OCI-LY7 (cell line): ENCODE measurements at regions not wholly inside any gene's neighbourhood (a gene's known extent, or its start where the extent isn't known, plus 50 kb on each side); places are given as distances from the start of the nearest gene placed in this dataset.

ENCODE experiments used
- BruUV-seq: library from RNA; stranded (reverse); fragments of 400-500 nt; replicated peaks from 2 replicates; lab custom pipeline; 2021; lab: Mats Ljungman, UMichigan
- CTCF ChIA-PET: fragments of 300-600 bp; sonication (Branson Sonifier 250); formaldehyde crosslinking; loops from one replicate; lab custom pipeline; 2022; ENCODE audit warnings: antibody characterized with exemption; ENCODE audit not compliant: unreplicated experiment; lab: Charles Lee
- POLR2A ChIA-PET: fragments of 300-600 bp; sonication (Branson Sonifier 250); formaldehyde crosslinking; loops from one replicate; lab custom pipeline; 2022; ENCODE audit warnings: antibody characterized with exemption; lab: Charles Lee
- DNase-seq: peaks from one replicate; pipeline ENCODE4 v3.0.0-alpha.2; 2015; ENCODE audit warnings: low spot score
- H2AFZ ChIP-seq: fragments of 200-600 bp; sonication (generic), shearing (Covaris generic); 2 replicates; pipeline ENCODE4 v1.6.1; 2014; ENCODE audit warnings: mild to moderate bottlenecking, antibody characterized with exemption, low read length, moderate library complexity
- H3K27ac ChIP-seq: fragments of 200-600 bp; sonication (generic); 2 replicates; pipeline ENCODE4 v1.5.1; 2014; ENCODE audit warnings: mixed run types, low read depth, mild to moderate bottlenecking, moderate library complexity, low read length, inconsistent platforms; ENCODE audit not compliant: poor library complexity, severe bottlenecking
- H3K36me3 ChIP-seq: fragments of 200-600 bp; sonication (generic); 2 replicates; pipeline ENCODE4 v1.6.1; 2014; ENCODE audit warnings: mild to moderate bottlenecking, antibody characterized with exemption, low read length, moderate library complexity, mixed read lengths; ENCODE audit not compliant: insufficient read depth
- H3K4me1 ChIP-seq: fragments of 200-600 bp; sonication (generic); 2 replicates; pipeline ENCODE4 v1.5.1; 2014; ENCODE audit warnings: mild to moderate bottlenecking, low read length; ENCODE audit not compliant: insufficient read depth, poor library complexity, severe bottlenecking
- H3K4me2 ChIP-seq: fragments of 200-600 bp; sonication (generic); 2 replicates; pipeline ENCODE4 v1.6.1; 2014; ENCODE audit warnings: mild to moderate bottlenecking, low read length
- H3K4me3 ChIP-seq: fragments of 200-600 bp; sonication (generic); 2 replicates; pipeline ENCODE4 v1.5.1; 2014; ENCODE audit warnings: mild to moderate bottlenecking, low read depth, low read length; ENCODE audit not compliant: poor library complexity, severe bottlenecking
- H3K79me2 ChIP-seq: fragments of 200-600 bp; sonication (generic); 2 replicates; pipeline ENCODE4 v1.6.1; 2016; ENCODE audit warnings: low read depth, mild to moderate bottlenecking, low read length, moderate library complexity, mixed read lengths; ENCODE audit not compliant: insufficient read depth
- H3K9me2 ChIP-seq: fragments of 200-600 bp; sonication (generic); 2 replicates; pipeline ENCODE4 v1.6.1; 2016; ENCODE audit warnings: mild to moderate bottlenecking, low read length, mixed read lengths; ENCODE audit not compliant: insufficient read depth
- H3K9me3 ChIP-seq: fragments of 200-600 bp; sonication (generic); 2 replicates; pipeline ENCODE4 v1.6.1; 2014; ENCODE audit warnings: mild to moderate bottlenecking, mixed run types, low read length, mixed read lengths
- H4K20me1 ChIP-seq: fragments of 200-600 bp; sonication (generic); 2 replicates; pipeline ENCODE4 v1.6.1; 2014; ENCODE audit warnings: mild to moderate bottlenecking, antibody characterized with exemption, low read length, moderate library complexity, mixed read lengths; ENCODE audit not compliant: insufficient read depth
- CTCF ChIP-seq: fragments of 200-600 bp; sonication (generic); conservative IDR thresholded peaks from 2 replicates; pipeline ENCODE4 v1.5.1; 2014; ENCODE audit warnings: mild to moderate bottlenecking, antibody characterized with exemption, low read length, moderate library complexity, mixed read lengths
- EZH2phosphoT487 ChIP-seq: fragments of 200-600 bp; sonication (generic); IDR thresholded peaks from 2 replicates; pipeline ENCODE4 v1.6.1; 2018; ENCODE audit warnings: low read depth, borderline replicate concordance, mild to moderate bottlenecking, mixed run types, antibody characterized with exemption, low read length, moderate library complexity, mixed read lengths
- intact Hi-C: fragments of 100-400 bp; cut with micrococcal nuclease; formaldehyde crosslinking; loops from one replicate; pipeline ENCODE4 v1.10.0; 2022; ENCODE audit not compliant: unreplicated experiment

GRCh38 chr12:24240707-24241106 is 291.2 kb upstream of the SOX5 start:
- H3K36me3 ChIP-seq = no peaks in the 10 kb centered on the region
- no peak overlapping the region for H3K4me2 ChIP-seq
- H3K9me3 ChIP-seq = no peaks in the 10 kb centered on the region
- H3K4me1 ChIP-seq = no peaks in the 10 kb centered on the region
- no peak overlapping the region for H3K27ac ChIP-seq
- BruUV-seq = no TSS peak
- POLR2A ChIA-PET = interaction anchor here (0.8 kb wide), 1 partner anchor 510 kb away, joined by 3 read pairs; no protein-coding TSS in a partner anchor
- H3K79me2 ChIP-seq = no peaks in the 10 kb centered on the region
- no peak for DNase-seq
- intact Hi-C loops = no loop called here
- CTCF ChIA-PET = no interaction called here
- no peaks in the 10 kb centered on the region for H3K9me2 ChIP-seq
- TF ChIP-seq EZH2phosphoT487 = no peak
- no peak for TF ChIP-seq CTCF
- H2AFZ ChIP-seq = no peak overlapping the region
- no peak overlapping the region for H3K4me3 ChIP-seq
- H4K20me1 ChIP-seq = no peaks in the 10 kb centered on the region

- Histone ChIP-seq H3K4me2 (no peak overlapping the region), H3K9me3 (no peaks in the 10 kb centered on the region), H3K4me1 (no peaks in the 10 kb centered on the region), H4K20me1 (no peaks in the 10 kb centered on the region), H3K4me3 (no peak overlapping the region), H3K27ac (no peak overlapping the region), H3K9me2 (no peaks in the 10 kb centered on the region), H2AFZ (no peak overlapping the region), H3K79me2 (no peaks in the 10 kb centered on the region), H3K36me3 (no peaks in the 10 kb centered on the region)
- TF ChIP-seq CTCF (no peak), EZH2phosphoT487 (no peak)
- CTCF ChIA-PET = no interaction called here
- DNase-seq = no peak
- POLR2A ChIA-PET = no interaction called here
- BruUV-seq = no TSS peak
- intact Hi-C loops = no loop called here
Observed at GRCh38 chr12:24233519-24234246, 284.2 kb upstream of the SOX5 start.

GRCh38 chr12:24232531-24232930 is 283.1 kb upstream of the SOX5 start:
- no peak for TF ChIP-seq EZH2phosphoT487
- Histone ChIP-seq H3K4me2 (no peak overlapping the region), H3K9me3 (no peaks in the 10 kb centered on the region), H2AFZ (no peak overlapping the region), H3K4me1 (no peaks in the 10 kb centered on the region), H3K79me2 (no peaks in the 10 kb centered on the region), H3K4me3 (no peak overlapping the region), H4K20me1 (no peaks in the 10 kb centered on the region), H3K9me2 (no peaks in the 10 kb centered on the region), H3K36me3 (no peaks in the 10 kb centered on the region), H3K27ac (no peak overlapping the region)
- DNase-seq = no peak
- no TSS peak for BruUV-seq
- ChIA-PET CTCF (no interaction called here), POLR2A (no interaction called here)
- intact Hi-C loops = no loop called here
